GM10266 (cell line): ENCODE measurements at regions not wholly inside any gene's neighbourhood (a gene's known extent, or its start where the extent isn't known, plus 50 kb on each side); places are given as distances from the start of the nearest gene placed in this dataset.

Experiments
- DNase-seq: peaks from one replicate; pipeline ENCODE4 v3.0.0; 2012; ENCODE audit errors: extremely low spot score
- TF ChIP-seq, protein P1 (sequence below): IDR thresholded peaks from 2 replicates; pipeline ENCODE4 v1.5.1; 2012; ENCODE audit warnings: mild to moderate bottlenecking, low read depth; ENCODE audit not compliant: control insufficient read depth, insufficient read depth; ENCODE audit errors: missing control alignments

DNA sequence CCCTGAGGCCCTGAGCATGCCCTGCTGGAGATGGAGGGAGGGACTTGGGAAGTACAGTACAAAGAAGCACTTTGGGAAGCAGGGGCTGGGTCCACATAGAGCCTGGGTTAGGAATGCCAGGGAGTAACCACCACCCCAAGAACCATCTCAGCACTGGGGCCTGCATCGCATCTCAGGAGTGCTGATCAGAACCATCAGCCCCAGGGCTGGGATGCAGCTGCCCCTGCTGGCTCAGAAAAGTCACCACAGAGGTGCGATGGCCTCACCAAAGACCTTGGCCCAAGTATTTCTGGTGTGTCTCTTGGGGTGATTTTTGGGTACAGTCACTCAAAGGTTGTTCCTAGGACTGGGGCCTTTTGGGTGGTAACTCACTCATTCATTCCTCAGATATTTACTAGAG lies 236.8 kb upstream of the MVB12B start:
- no peak for DNase-seq
- TF ChIP-seq, protein P1, sequence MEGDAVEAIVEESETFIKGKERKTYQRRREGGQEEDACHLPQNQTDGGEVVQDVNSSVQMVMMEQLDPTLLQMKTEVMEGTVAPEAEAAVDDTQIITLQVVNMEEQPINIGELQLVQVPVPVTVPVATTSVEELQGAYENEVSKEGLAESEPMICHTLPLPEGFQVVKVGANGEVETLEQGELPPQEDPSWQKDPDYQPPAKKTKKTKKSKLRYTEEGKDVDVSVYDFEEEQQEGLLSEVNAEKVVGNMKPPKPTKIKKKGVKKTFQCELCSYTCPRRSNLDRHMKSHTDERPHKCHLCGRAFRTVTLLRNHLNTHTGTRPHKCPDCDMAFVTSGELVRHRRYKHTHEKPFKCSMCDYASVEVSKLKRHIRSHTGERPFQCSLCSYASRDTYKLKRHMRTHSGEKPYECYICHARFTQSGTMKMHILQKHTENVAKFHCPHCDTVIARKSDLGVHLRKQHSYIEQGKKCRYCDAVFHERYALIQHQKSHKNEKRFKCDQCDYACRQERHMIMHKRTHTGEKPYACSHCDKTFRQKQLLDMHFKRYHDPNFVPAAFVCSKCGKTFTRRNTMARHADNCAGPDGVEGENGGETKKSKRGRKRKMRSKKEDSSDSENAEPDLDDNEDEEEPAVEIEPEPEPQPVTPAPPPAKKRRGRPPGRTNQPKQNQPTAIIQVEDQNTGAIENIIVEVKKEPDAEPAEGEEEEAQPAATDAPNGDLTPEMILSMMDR, result no peak

DNA sequence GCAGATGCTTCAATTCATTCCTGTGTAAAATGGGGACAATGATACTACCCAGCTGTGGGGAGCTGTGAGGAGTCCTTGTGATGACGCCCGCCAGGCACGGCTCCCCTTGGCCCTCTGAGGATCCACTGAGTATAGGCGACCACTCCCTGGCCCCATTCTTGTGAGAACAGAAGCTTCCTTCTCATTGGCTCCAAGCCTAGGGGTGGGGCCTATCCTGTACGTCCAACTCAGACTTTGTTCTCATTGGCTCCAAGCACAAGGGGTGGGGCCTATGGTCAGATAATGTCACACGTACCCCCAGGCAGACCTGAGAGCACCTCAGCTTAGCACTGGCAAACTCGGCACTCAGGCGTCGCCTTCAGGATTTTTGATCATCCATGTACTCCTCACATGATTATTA lies 232.9 kb upstream of the MVB12B start:
- no peak for DNase-seq
- TF ChIP-seq, protein P1, result no peak

DNA sequence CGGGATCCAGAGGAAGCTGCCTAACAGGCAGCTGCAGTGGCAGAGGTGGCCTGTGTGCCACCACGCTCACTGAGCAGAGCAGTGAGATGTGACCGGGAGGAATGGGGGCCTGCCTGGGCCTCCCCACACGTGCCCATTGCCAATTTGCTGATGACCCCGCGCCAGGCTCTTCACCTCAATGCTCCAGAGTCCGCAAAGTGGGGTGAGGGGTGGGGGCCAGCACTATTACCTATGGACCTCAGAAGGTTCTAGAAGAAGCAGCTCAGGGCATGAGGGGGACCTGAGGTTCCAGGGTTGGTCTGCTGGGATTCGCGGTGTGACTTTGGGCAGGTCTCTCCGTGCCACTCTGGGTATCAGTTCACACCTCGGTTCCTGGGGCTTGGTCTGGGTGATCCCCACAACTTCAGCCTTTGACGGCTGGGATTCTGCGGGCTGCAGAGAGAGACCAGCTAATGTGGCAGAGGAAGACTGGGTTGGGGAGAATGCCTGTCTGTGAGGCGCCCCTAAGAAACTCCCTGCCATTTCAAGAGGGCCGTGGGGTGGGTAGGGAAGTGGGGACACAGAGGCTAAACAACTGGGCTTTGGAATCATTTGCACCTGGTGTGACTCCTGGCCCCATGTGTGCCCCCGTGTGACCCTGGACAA lies 231.0 kb upstream of the MVB12B start:
- no peak for DNase-seq
- TF ChIP-seq, protein P1, result no peak

DNA sequence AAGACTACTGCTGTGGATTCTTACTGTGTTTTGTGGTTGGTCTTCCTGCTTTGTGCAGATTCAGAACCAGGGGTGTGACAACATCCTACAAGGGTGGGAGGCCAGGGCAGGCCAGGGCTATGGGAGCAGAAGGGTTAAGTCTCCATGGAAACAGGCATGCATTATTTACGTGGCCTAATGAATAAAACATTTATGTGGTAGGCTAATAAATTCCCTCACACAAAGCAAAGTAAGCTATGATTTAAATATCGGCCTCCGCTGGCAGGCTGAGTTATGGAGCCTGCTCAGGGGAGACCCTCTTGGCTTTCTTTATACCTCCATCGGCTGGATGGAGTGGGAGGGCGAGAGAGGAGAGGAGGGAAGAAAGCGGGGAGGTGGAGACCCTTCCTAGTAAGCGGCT lies 230.3 kb upstream of the MVB12B start:
- no peak for DNase-seq
- TF ChIP-seq, protein P1, result no peak

DNA sequence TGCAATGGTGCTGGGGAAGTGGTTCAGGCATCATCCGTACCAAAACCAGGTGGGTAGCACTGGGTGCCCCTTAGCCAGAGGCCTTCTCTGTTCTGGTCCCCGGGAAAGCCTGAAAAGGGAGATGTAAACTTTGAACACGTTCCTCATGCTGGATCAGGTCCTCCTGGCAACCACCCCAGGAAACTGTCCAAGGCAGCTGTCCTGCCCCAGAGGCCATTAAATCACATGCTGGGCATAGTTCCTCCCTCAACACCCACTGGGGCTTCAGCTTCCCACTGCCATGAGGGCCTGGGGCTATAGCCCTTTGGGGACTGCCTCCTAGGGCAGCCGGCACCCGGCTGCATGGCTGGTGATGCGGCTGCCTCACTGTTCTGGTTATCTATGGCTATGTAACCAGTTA lies 228.9 kb upstream of the MVB12B start:
- TF ChIP-seq, protein P1, result no peak
- DNase-seq, result no peak

DNA sequence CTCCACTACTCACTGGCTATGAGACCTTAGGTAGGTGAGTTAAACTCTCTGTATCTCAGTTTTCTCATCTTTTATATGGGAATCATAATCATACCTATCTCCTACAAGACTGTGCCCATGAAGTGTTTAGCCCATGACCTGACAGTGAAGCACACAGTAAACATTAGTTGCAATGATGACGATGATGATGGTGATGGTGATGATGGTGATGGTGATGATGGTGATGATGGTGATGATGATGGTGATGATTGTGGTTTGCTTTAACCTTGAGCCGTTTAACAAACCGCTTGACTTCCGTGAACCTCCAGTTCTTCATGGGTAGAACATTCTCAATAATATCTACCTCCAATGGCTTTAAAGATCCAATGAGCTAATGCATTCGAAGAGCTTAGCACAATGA lies 220.2 kb upstream of the MVB12B start:
- TF ChIP-seq, protein P1, result no peak
- no peak for DNase-seq

DNA sequence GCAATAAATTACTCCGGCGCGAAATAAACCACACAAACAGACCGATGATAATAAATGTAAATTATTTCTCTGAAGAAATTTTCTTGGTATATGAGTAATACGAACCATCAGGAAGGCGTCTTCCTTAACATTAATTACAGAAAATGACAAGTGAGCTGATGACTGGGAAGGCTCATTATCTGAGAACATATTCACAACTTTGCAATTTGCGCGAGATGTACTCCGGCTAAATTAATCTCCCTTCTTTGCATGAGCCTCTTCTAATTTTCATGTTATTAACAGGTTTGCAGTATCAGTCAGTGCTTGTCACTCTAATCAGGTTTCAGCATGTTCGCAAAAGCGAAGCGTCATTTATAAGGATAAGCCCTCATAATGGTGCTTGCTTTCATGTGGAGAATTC lies 218.9 kb upstream of the MVB12B start:
- TF ChIP-seq, protein P1, result no peak
- DNase-seq, result no peak
